ENCODE measurements at regions not wholly inside any gene's neighbourhood (a gene's known extent, or its start where the extent isn't known, plus 50 kb on each side); places are given as distances from the start of the nearest gene placed in this dataset.

DNA sequence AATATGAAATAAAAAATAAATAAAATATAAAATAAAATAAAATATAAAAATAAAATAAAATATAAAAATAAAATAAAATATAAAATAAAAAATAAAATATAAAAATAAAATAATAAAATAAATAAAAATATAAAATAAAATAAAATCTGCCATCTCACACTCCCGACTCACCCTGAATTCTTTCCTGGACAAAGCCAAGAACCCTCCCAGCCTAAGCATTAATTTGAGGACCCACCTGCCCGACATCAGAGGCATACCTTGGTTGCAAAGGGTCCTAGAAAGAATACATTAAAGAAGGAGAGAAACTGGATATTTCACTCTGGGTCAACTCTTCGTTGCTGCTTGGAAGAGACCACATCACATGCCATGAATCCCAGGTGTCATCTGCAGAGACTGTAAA is 138.3 kb downstream of the CRLF2 start:
- Histone ChIP-seq H3K4me3 (no peak overlapping the region), H3K27me3 (no peaks in the 10 kb centered on the region), H3K27ac (no peak overlapping the region), H3K36me3 (no peaks in the 10 kb centered on the region), H3K4me1 (no peaks in the 10 kb centered on the region), H3K9me3 (peaks cover 0 to 49% (median 0%) of the 10 kb centered on the region in 3 donors)
- no peak for TF ChIP-seq POLR2AphosphoS5 (IDR thresholded peaks at IDR 0.05)
- whole genome bisulfite sequencing, 2 donors (ENCODE audit: low coverage in 1 of 2), result 90% methylated on average over 3 of the region's 3 CpGs; no CpG with 5 or more reads in 1 of the 2 donors
- ATAC-seq, result no peak

- WGBS, 2 donors (ENCODE audit: low coverage in 1 of 2), result 82 to 93% methylated on average over 10 to 18 of the region's 24 CpGs
- H3K36me3 ChIP-seq, result no peaks in the 10 kb centered on the region
- no peaks in the 10 kb centered on the region for H3K4me1 ChIP-seq
- H3K27ac ChIP-seq, result no peak overlapping the region
- no peak overlapping the region for H3K4me3 ChIP-seq
- ATAC-seq, result no peak
- H3K27me3 ChIP-seq, result no peaks in the 10 kb centered on the region
- H3K9me3 ChIP-seq, result peaks cover 0 to 44% (median 0%) of the 10 kb centered on the region in 3 donors
- TF ChIP-seq, protein P1, sequence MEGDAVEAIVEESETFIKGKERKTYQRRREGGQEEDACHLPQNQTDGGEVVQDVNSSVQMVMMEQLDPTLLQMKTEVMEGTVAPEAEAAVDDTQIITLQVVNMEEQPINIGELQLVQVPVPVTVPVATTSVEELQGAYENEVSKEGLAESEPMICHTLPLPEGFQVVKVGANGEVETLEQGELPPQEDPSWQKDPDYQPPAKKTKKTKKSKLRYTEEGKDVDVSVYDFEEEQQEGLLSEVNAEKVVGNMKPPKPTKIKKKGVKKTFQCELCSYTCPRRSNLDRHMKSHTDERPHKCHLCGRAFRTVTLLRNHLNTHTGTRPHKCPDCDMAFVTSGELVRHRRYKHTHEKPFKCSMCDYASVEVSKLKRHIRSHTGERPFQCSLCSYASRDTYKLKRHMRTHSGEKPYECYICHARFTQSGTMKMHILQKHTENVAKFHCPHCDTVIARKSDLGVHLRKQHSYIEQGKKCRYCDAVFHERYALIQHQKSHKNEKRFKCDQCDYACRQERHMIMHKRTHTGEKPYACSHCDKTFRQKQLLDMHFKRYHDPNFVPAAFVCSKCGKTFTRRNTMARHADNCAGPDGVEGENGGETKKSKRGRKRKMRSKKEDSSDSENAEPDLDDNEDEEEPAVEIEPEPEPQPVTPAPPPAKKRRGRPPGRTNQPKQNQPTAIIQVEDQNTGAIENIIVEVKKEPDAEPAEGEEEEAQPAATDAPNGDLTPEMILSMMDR (IDR thresholded peaks at IDR 0.05), result no peak
- TF ChIP-seq POLR2AphosphoS5 (IDR thresholded peaks at IDR 0.05) (no peak), POLR2A (IDR thresholded peaks at IDR 0.05) (no peak), EP300 (IDR thresholded peaks at IDR 0.05) (no peak)
These were observed 139.6 kb downstream of the CRLF2 start for GRCh38 chrX:1072637-1073377.

DNA sequence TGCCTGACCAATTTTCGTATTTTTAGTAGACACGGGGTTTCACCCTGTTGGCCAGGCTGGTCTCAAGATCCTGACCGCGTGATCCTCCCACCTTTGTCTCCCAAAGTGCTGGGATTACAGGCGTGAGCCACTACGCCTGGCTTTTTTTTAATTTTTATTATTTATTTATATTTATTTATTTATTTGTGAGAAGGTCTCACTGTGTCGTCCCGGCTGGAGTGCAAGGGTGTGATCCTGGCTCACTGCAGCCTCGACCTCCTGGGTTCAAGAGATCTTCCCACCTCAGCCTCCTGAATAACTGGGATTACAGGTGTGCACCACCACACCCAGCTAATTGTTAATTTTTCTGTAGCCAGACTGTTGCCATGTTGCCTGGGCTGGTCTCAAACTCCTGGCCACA is 141.1 kb downstream of the CRLF2 start:
- no peak overlapping the region for H3K27ac ChIP-seq
- no peaks in the 10 kb centered on the region for H3K36me3 ChIP-seq
- TF ChIP-seq EP300 (IDR thresholded peaks at IDR 0.05) (no peak), POLR2AphosphoS5 (IDR thresholded peaks at IDR 0.05) (no peak), POLR2A (IDR thresholded peaks at IDR 0.05) (no peak)
- TF ChIP-seq, protein P1 (IDR thresholded peaks at IDR 0.05), result no peak
- no peaks in the 10 kb centered on the region for H3K27me3 ChIP-seq
- ATAC-seq, result no peak
- no peaks in the 10 kb centered on the region for H3K4me1 ChIP-seq
- H3K4me3 ChIP-seq, result no peak overlapping the region
- WGBS, 2 donors (ENCODE audit: low coverage in 1 of 2), result 83 to 88% methylated on average over 3 to 9 of the region's 9 CpGs
- peaks cover 0 to 36% (median 0%) of the 10 kb centered on the region in 3 donors for H3K9me3 ChIP-seq

GRCh38 chrX:1062351-1062750 is 150.1 kb downstream of the CRLF2 start:
- Histone ChIP-seq H3K9me3 (peaks cover 0 to 46% (median 0%) of the 10 kb centered on the region in 3 donors), H3K4me3 (no peak overlapping the region), H3K27me3 (peaks cover 15% of the 10 kb centered on the region), H3K36me3 (no peaks in the 10 kb centered on the region), H3K27ac (no peak overlapping the region), H3K4me1 (no peaks in the 10 kb centered on the region)
- TF ChIP-seq POLR2AphosphoS5 (IDR thresholded peaks at IDR 0.05) (no peak), EP300 (IDR thresholded peaks at IDR 0.05) (no peak), POLR2A (IDR thresholded peaks at IDR 0.05) (no peak)
- TF ChIP-seq, protein P1 (IDR thresholded peaks at IDR 0.05), result no peak
- ATAC-seq, result no peak
- WGBS, 2 donors (ENCODE audit: low coverage in 1 of 2), result 83 to 90% methylated on average over 1 to 6 of the region's 8 CpGs

DNA sequence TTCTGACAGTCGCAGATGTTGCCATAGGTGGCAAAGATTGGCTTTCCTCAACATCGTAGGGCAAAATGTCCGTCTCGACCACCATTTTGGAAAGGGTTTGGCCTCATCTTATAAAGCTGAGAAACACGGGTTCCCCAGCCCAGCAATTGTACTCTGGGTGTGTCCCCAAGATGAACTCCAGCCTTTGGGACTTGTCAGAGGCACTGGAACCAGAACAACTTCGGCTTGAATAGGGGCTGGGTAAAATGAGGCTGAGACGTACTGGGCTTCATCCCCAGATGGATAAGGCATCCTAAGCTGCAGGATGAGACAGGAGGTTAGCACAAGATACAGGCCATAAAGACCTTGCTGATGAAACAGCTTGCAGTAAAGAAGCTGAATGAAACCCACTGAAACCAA is 151.9 kb downstream of the CRLF2 start:
- TF ChIP-seq EP300 (IDR thresholded peaks at IDR 0.05), result no peak
- no peak for TF ChIP-seq POLR2AphosphoS5 (IDR thresholded peaks at IDR 0.05)

More for the DNA sequence above, 151.9 kb downstream of the CRLF2 start:
- no peaks in the 10 kb centered on the region for H3K4me1 ChIP-seq
- no peak overlapping the region for H3K27ac ChIP-seq
- no peak for ATAC-seq
- no peaks in the 10 kb centered on the region for H3K36me3 ChIP-seq
- no peak overlapping the region for H3K4me3 ChIP-seq
- H3K27me3 ChIP-seq, result peaks cover 15% of the 10 kb centered on the region
- peaks cover 0 to 44% (median 0%) of the 10 kb centered on the region in 3 donors for H3K9me3 ChIP-seq
- WGBS, 2 donors (ENCODE audit: low coverage in 1 of 2), result 74 to 91% methylated on average over 7 of the region's 7 CpGs

All from gastroesophageal sphincter (tissue), 4 donors.